Subcutaneous abdominal adipose tissue (tissue), 5 donors: ENCODE measurements at regions not wholly inside any gene's neighbourhood (a gene's known extent, or its start where the extent isn't known, plus 50 kb on each side); places are given as distances from the start of the nearest gene placed in this dataset.

Source experiments
- H3K27ac ChIP-seq: one replicate; pipeline ENCODE4 v1.7.0; 2013; ENCODE audit warnings: low read depth, mild to moderate bottlenecking, inconsistent platforms, low read length, moderate library complexity
- H3K27me3 ChIP-seq, 5 donors: one replicate each; pipeline ENCODE4 v1.7.0; 2013; ENCODE audit warnings: low read length in 5 of 5, inconsistent platforms in 1 of 5; ENCODE audit not compliant: control insufficient read depth in 5 of 5, insufficient read depth in 4 of 5
- H3K36me3 ChIP-seq, 5 donors: one replicate each; pipeline ENCODE4 v1.7.0; 2013; ENCODE audit warnings: low read length in 5 of 5; ENCODE audit not compliant: control insufficient read depth in 5 of 5, insufficient read depth in 5 of 5
- H3K4me1 ChIP-seq, 5 donors: one replicate each; pipeline ENCODE4 v1.7.0; 2013; ENCODE audit warnings: low read length in 5 of 5, mild to moderate bottlenecking in 3 of 5, moderate library complexity in 1 of 5; ENCODE audit not compliant: control insufficient read depth in 5 of 5, insufficient read depth in 5 of 5
- H3K4me3 ChIP-seq, 5 donors: one replicate each; pipeline ENCODE4 v1.7.0; 2013; ENCODE audit warnings: low read length in 5 of 5, low read depth in 1 of 5
- H3K9ac ChIP-seq, 5 donors: one replicate each; pipeline ENCODE4 v1.7.0; 2013; ENCODE audit warnings: low read length in 5 of 5, mild to moderate bottlenecking in 4 of 5, moderate library complexity in 3 of 5
- H3K9me3 ChIP-seq, 5 donors: one replicate each; pipeline ENCODE4 v1.7.0; 2013; ENCODE audit warnings: low read length in 5 of 5; ENCODE audit not compliant: control insufficient read depth in 5 of 5
- donor health status: healthy.
- donor health status: healthy.
- donor health status: healthy.
- donor health status: healthy.
- donor health status: healthy.

- no peak overlapping the region for H3K4me3 ChIP-seq
- peaks cover 0 to 5% (median 0%) of the 10 kb centered on the region in 5 donors for H3K9me3 ChIP-seq
- no peak overlapping the region for H3K27ac ChIP-seq
- no peaks in the 10 kb centered on the region for H3K27me3 ChIP-seq
- H3K9ac ChIP-seq, result no peak overlapping the region
- no peaks in the 10 kb centered on the region for H3K4me1 ChIP-seq
- no peaks in the 10 kb centered on the region for H3K36me3 ChIP-seq
Observed at GRCh38 chr4:60617731-60618130, 582.4 kb upstream of the ADGRL3 start.

- H3K4me1 ChIP-seq, result no peaks in the 10 kb centered on the region
- H3K4me3 ChIP-seq, result no peak overlapping the region
- no peak overlapping the region for H3K9ac ChIP-seq
- H3K27me3 ChIP-seq, result no peaks in the 10 kb centered on the region
- no peaks in the 10 kb centered on the region for H3K36me3 ChIP-seq
- peaks cover 0 to 5% (median 0%) of the 10 kb centered on the region in 5 donors for H3K9me3 ChIP-seq
- H3K27ac ChIP-seq, result no peak overlapping the region
Observed at GRCh38 chr4:60619531-60620305, 580.4 kb upstream of the ADGRL3 start.

- Histone ChIP-seq H3K27me3 (no peaks in the 10 kb centered on the region), H3K9ac (no peak overlapping the region), H3K4me3 (no peak overlapping the region), H3K9me3 (peaks cover 0 to 9% (median 5%) of the 10 kb centered on the region in 5 donors), H3K4me1 (no peaks in the 10 kb centered on the region), H3K27ac (no peak overlapping the region), H3K36me3 (no peaks in the 10 kb centered on the region)
Observed at GRCh38 chr4:60637976-60638375, 562.1 kb upstream of the ADGRL3 start.

GRCh38 chr4:60648774-60649173 lies 551.4 kb upstream of the ADGRL3 start:
- H3K9me3 ChIP-seq, result peaks cover 0 to 3% (median 0%) of the 10 kb centered on the region in 5 donors
- no peak overlapping the region for H3K9ac ChIP-seq
- no peak overlapping the region for H3K4me3 ChIP-seq
- H3K4me1 ChIP-seq, result no peaks in the 10 kb centered on the region
- H3K36me3 ChIP-seq, result no peaks in the 10 kb centered on the region
- H3K27ac ChIP-seq, result no peak overlapping the region
- no peaks in the 10 kb centered on the region for H3K27me3 ChIP-seq

GRCh38 chr4:60652933-60653332 lies 547.2 kb upstream of the ADGRL3 start:
- Histone ChIP-seq H3K4me3 (no peak overlapping the region), H3K4me1 (no peaks in the 10 kb centered on the region), H3K27ac (no peak overlapping the region), H3K36me3 (no peaks in the 10 kb centered on the region), H3K9ac (no peak overlapping the region), H3K27me3 (no peaks in the 10 kb centered on the region), H3K9me3 (no peaks in the 10 kb centered on the region)

GRCh38 chr4:60655356-60655755 lies 544.8 kb upstream of the ADGRL3 start:
- H3K4me3 ChIP-seq, result no peak overlapping the region
- no peaks in the 10 kb centered on the region for H3K4me1 ChIP-seq
- no peaks in the 10 kb centered on the region for H3K9me3 ChIP-seq
- no peaks in the 10 kb centered on the region for H3K27me3 ChIP-seq
- no peak overlapping the region for H3K9ac ChIP-seq
- H3K36me3 ChIP-seq, result no peaks in the 10 kb centered on the region
- no peak overlapping the region for H3K27ac ChIP-seq

- H3K9me3 ChIP-seq, result no peaks in the 10 kb centered on the region
- no peaks in the 10 kb centered on the region for H3K27me3 ChIP-seq
- no peaks in the 10 kb centered on the region for H3K36me3 ChIP-seq
- H3K4me1 ChIP-seq, result no peaks in the 10 kb centered on the region
- no peak overlapping the region for H3K4me3 ChIP-seq
- H3K27ac ChIP-seq, result no peak overlapping the region
- no peak overlapping the region for H3K9ac ChIP-seq
Observed at GRCh38 chr4:60656171-60656570, 544.0 kb upstream of the ADGRL3 start.

GRCh38 chr4:60657041-60657440 lies 543.1 kb upstream of the ADGRL3 start:
- H3K36me3 ChIP-seq, result no peaks in the 10 kb centered on the region
- H3K9me3 ChIP-seq, result no peaks in the 10 kb centered on the region
- H3K27ac ChIP-seq, result no peak overlapping the region
- H3K27me3 ChIP-seq, result no peaks in the 10 kb centered on the region
- no peak overlapping the region for H3K9ac ChIP-seq
- peak overlapping the region in 1 of 5 donors; percentile 25 for H3K4me3 ChIP-seq
- H3K4me1 ChIP-seq, result no peaks in the 10 kb centered on the region

- no peaks in the 10 kb centered on the region for H3K36me3 ChIP-seq
- H3K27ac ChIP-seq, result no peak overlapping the region
- no peaks in the 10 kb centered on the region for H3K4me1 ChIP-seq
- H3K9me3 ChIP-seq, result no peaks in the 10 kb centered on the region
- H3K4me3 ChIP-seq, result peak overlapping the region in 2 of 5 donors; percentile 4 to 23
- no peaks in the 10 kb centered on the region for H3K27me3 ChIP-seq
- no peak overlapping the region for H3K9ac ChIP-seq
Observed at GRCh38 chr4:60657807-60658206, 542.3 kb upstream of the ADGRL3 start.

GRCh38 chr4:60663769-60664168 lies 536.4 kb upstream of the ADGRL3 start:
- H3K9me3 ChIP-seq, result no peaks in the 10 kb centered on the region
- no peaks in the 10 kb centered on the region for H3K27me3 ChIP-seq
- H3K36me3 ChIP-seq, result no peaks in the 10 kb centered on the region
- no peaks in the 10 kb centered on the region for H3K4me1 ChIP-seq
- H3K4me3 ChIP-seq, result no peak overlapping the region
- H3K9ac ChIP-seq, result no peak overlapping the region
- no peak overlapping the region for H3K27ac ChIP-seq
